ENCODE measurements at regions not wholly inside any gene's neighbourhood (a gene's known extent, or its start where the extent isn't known, plus 50 kb on each side); places are given as distances from the start of the nearest gene placed in this dataset.

DNA sequence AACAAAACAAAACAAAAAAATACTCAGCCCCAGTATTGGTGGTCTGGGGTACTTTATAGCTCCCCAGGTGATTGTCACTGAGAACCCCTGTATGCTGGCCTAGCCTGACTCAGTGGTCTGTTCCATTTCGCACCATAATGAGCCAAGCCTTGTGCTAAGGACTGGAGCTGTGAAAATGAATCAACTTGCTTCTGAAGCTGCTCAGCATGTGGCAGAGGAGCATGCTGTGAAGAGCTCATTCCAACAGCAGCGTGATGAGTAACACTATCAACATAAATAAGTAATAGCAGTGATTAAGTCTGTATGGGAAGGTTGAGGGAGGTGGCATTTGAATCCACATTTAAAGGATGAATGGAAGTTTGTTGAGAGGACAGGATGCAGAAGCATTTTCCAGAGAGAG is 67.2 kb upstream of the ATL2 start:
- Mint-ChIP-seq H3K4me1 (no peaks in the 10 kb centered on the region), H3K4me3 (no peak overlapping the region), H3K36me3 (no peaks in the 10 kb centered on the region), H3K9me3 (no peaks in the 10 kb centered on the region), H3K27me3 (peaks cover 2% of the 10 kb centered on the region), H3K27ac (no peak overlapping the region)

DNA sequence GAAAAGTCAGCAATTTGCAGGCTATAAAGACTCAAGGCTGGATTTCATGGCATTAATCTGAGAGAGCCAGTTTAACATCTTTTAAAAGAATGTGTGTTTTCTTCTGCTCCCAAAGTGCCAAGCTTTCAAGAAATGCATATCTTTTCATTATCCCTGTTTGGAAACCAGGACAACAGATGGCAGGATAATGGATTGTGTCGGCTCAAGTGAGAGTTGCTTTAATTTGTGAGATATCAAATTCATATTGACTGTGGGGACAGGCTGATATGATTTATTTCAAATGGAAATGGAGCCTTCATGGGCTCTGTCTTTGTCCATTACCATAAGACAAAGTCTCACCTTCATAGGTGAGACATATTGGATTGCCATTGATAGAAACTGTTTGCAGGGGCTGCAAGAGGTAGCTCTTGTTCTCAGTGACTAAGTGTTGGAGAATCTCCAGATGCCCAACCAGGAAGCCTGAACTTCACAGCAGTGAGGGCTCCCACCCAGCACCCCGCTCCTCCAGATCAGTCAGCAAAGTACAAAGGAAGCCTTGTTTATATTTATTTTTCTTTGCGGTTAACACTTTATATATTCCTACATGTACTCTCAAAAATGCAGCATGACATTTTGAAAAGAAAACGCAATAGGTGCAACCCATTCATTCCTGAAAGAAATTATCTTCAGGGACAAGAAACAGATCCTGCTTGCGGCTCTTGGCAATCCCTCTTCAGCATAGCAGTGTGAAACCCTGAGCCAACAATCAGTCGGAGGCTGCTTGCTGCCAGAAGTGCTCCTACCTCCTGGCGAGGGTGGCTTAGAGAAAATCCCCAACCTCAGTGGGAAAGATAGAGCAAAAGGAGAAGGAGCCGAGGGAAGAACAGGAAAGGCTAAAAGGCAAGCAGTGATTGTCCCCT is 65.8 kb upstream of the ATL2 start:
- Mint-ChIP-seq H3K36me3 (no peaks in the 10 kb centered on the region), H3K4me1 (no peaks in the 10 kb centered on the region), H3K27me3 (peaks cover 2% of the 10 kb centered on the region), H3K4me3 (no peak overlapping the region), H3K27ac (peak overlapping the region; percentile 43), H3K9me3 (no peaks in the 10 kb centered on the region)

DNA sequence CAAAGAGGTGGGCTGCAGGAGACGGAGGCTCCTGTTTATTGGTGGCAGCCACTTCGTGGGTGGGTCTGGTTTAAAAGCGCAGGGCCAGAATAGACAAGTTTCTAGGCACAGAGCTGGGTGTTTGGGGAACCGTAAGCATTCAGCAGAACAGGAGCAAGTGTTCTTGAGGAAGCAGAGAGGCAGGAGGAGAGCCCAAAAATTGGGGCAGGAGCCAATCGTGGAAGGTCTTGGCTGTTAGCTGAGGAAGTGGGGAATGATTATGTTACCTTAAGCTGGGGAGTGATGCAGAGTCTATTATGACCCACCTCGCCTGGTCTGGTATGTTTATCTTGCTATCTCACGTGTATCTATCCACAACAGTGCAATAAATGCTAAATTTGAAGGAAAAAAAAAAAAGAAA is 64.3 kb upstream of the ATL2 start:
- no peaks in the 10 kb centered on the region for H3K9me3 Mint-ChIP-seq
- H3K4me3 Mint-ChIP-seq = no peak overlapping the region
- no peak overlapping the region for H3K27ac Mint-ChIP-seq
- H3K27me3 Mint-ChIP-seq = peaks cover 2% of the 10 kb centered on the region
- H3K36me3 Mint-ChIP-seq = no peaks in the 10 kb centered on the region
- H3K4me1 Mint-ChIP-seq = no peaks in the 10 kb centered on the region

DNA sequence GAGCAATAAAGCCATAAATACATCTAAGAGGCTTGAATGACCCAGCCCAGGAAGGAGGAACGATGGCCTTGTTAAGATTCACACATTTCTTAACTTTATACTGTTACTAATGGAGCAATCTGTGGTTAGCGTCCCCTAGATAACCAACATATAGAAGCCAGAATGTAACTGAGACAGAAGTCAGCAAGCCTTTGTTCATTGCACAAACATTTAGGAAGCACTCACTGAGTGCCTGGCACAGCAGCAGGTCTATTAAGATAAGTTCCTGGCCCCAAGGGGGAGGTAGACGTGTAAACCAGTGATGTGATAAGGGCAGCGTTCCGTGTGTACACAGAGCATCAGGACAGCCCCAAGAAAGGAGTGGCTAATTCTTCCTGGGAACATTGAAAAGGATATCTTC is 63.6 kb upstream of the ATL2 start:
- H3K9me3 Mint-ChIP-seq = no peaks in the 10 kb centered on the region
- H3K36me3 Mint-ChIP-seq = no peaks in the 10 kb centered on the region

DNA sequence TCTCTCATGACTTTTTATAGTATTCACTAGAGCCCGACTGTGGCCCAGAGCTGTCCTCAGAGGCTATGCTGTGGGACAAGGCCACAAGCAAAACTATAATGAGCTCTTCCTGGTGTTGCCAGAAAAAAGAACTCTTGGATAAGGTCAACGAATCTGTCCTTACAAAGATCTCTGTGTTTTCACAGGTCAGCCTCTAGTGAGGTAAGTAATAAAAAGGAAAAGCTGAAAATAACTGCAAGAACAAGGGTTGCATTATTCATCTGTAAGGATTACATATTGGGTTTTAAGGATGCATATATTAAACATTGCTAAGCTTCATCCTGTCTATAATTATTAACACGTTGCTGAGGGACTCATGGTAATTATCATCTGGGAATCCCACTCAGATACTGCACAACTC is 62.8 kb upstream of the ATL2 start:
- Mint-ChIP-seq H3K27ac (no peak overlapping the region), H3K4me1 (no peaks in the 10 kb centered on the region), H3K9me3 (no peaks in the 10 kb centered on the region), H3K27me3 (peaks cover 2% of the 10 kb centered on the region), H3K4me3 (no peak overlapping the region), H3K36me3 (no peaks in the 10 kb centered on the region)

More for the DNA sequence above, 63.6 kb upstream of the ATL2 start:
- H3K4me1 Mint-ChIP-seq = no peaks in the 10 kb centered on the region
- H3K4me3 Mint-ChIP-seq = no peak overlapping the region
- H3K27ac Mint-ChIP-seq = no peak overlapping the region
- peaks cover 2% of the 10 kb centered on the region for H3K27me3 Mint-ChIP-seq

DNA sequence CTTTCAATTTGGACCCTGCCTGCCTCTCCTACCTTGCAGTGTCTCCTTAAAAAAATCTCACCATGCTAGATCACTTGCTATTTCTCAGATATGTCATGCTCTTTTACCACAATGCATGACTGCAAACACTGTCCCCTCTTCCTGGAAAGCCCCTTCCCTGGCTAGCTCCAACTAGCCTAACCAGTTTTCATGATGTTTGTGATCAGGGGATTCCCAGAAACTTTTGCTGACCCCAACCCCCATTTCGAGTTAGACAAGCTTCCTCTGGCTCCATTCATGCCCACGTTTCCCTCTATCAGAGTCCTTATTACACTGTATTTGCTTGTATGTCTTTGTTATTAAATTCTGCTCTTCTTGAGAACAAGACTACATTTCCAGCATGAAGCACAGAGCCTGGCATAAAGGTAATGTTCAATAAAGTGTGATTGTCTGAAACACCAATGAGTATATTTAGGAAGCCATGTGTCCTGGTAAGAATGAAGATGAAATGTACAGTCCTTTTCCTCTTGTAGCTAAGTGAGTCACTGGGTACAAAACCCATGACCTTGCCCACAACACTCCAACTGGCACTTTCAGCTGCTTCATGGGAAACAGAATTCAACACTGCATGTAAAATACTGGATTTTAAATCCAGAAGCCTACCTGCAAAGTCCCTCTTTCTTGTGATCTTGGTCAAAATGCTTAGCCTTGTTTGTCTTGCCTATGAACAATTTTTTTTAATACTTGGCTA is 62.0 kb upstream of the ATL2 start:
- Mint-ChIP-seq H3K4me1 (no peaks in the 10 kb centered on the region), H3K4me3 (no peak overlapping the region), H3K27me3 (peaks cover 2% of the 10 kb centered on the region), H3K36me3 (no peaks in the 10 kb centered on the region), H3K9me3 (no peaks in the 10 kb centered on the region), H3K27ac (no peak overlapping the region)

DNA sequence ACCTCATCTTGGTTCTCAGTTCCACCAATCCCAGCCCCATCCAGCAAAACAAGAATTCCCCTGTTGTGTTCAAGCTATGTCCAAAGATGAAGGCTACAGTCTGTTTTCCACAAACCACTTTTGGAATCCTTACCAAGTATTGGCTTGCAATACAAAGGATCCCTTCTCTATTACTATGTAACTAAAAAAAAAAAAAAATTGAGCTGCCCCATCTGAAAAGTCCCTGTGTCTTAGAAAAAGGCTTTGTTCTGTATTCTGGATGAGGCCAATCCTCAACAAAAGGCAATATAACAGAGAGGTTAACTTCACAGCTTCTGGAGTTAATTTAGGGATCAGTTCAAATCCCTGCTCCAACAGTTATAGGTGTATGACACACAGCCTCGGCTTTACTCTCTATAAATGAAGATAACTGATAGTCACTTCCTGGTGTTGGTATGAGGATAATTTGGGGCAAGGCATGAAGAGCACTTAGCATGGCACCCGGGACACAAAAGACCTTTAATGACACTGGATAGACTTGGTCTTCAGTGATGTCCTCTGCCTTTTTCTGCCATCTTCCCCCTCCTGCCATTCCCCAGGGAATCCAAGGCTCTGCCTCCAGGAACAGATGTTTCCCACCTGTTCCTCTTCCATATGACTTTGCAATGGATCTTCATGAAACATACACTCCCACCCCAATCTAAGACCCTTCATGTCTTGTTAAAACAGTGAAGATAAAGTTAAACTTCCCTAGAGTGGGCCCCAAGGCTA is 61.2 kb upstream of the ATL2 start:
- H3K4me3 Mint-ChIP-seq = no peak overlapping the region
- no peaks in the 10 kb centered on the region for H3K9me3 Mint-ChIP-seq
- peaks cover 2% of the 10 kb centered on the region for H3K27me3 Mint-ChIP-seq
- no peak overlapping the region for H3K27ac Mint-ChIP-seq
- H3K36me3 Mint-ChIP-seq = no peaks in the 10 kb centered on the region
- H3K4me1 Mint-ChIP-seq = no peaks in the 10 kb centered on the region

DNA sequence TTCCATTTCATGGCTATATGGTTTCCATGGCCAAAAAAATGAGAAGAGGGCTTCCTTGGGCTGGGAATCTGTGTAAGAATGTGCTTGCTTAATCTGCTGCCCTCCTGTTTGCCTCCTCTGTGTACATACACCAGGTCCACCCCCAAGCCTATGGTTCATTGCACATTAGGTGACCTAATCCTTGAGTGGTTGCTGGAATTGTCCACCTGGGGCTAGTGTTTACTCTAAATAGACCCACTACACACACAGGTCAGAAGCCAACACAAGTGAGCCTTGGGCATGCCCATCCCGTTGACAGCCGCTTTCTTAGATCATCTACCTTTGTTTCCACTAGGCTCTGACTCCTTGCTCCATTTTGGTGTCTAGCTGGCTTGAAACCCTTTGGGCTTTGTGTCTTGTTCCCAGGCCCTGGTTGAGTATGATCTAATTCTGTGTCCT is 59.2 kb upstream of the ATL2 start:
- Mint-ChIP-seq H3K27me3 (no peaks in the 10 kb centered on the region), H3K36me3 (no peaks in the 10 kb centered on the region), H3K27ac (no peak overlapping the region), H3K4me1 (no peaks in the 10 kb centered on the region), H3K4me3 (no peak overlapping the region), H3K9me3 (no peaks in the 10 kb centered on the region)

DNA sequence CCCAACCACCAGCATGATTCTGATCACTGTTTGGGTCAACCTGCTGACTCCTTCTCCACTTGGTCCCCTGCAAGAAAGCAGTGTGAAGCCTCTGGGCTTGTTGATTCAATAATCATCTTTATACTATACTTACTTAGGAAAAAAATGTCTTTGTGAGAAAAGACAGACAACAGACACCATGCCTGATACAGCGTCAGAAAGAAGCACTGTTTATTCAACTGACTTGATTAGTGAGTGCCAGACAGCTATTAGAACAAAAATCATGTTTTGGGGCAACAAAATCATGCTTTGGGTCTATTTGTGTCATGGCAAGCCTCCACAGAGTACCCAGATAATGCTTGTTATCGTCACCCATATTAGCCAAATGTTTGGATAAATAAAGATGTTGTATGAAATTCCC is 58.7 kb upstream of the ATL2 start:
- Mint-ChIP-seq H3K27me3 (no peaks in the 10 kb centered on the region), H3K4me1 (no peaks in the 10 kb centered on the region), H3K4me3 (no peak overlapping the region), H3K9me3 (no peaks in the 10 kb centered on the region), H3K36me3 (no peaks in the 10 kb centered on the region), H3K27ac (no peak overlapping the region)

DNA sequence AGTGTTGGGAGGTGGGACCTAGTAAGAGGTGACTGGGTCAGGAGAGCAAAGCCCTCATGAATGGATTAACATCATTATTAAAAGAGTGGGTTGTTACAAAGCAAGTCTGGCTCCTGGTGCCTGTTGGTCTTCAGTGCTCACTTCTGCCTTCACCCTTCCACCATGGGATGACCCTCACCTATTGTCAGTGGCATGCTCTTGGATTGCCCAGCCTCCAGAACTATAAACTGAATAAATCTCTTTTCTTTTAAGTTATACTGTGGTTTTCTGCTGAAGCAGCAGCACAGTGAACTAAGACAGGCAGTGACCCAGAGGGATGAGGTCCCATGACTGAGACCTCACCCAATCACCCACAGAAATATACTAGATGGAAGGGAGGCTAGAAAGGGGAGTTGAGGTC is 57.5 kb upstream of the ATL2 start:
- H3K27ac Mint-ChIP-seq = no peak overlapping the region
- H3K4me1 Mint-ChIP-seq = no peaks in the 10 kb centered on the region
- H3K4me3 Mint-ChIP-seq = no peak overlapping the region

DNA sequence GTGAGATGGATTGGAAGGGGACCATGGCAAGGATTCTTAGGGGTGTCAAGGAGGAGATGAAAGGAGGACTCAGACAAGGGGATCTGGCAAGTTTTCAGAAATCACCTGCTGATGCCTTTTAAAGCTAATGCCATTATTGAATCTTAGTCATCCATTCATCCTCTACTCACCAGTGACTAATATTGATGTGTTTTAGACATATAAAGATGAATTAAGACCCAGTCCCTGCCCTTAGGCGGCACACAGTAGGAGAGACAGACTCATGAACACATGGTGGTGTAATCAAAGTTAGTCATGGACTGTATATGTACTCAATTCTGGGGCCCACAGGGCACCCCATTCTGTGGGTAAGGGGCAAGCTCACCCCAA is 56.5 kb upstream of the ATL2 start:
- Mint-ChIP-seq H3K9me3 (no peaks in the 10 kb centered on the region), H3K4me3 (no peak overlapping the region), H3K4me1 (no peaks in the 10 kb centered on the region), H3K27ac (no peak overlapping the region), H3K36me3 (no peaks in the 10 kb centered on the region), H3K27me3 (no peaks in the 10 kb centered on the region)

More for the DNA sequence above, 57.5 kb upstream of the ATL2 start:
- Mint-ChIP-seq H3K36me3 (no peaks in the 10 kb centered on the region), H3K9me3 (no peaks in the 10 kb centered on the region), H3K27me3 (no peaks in the 10 kb centered on the region)

DNA sequence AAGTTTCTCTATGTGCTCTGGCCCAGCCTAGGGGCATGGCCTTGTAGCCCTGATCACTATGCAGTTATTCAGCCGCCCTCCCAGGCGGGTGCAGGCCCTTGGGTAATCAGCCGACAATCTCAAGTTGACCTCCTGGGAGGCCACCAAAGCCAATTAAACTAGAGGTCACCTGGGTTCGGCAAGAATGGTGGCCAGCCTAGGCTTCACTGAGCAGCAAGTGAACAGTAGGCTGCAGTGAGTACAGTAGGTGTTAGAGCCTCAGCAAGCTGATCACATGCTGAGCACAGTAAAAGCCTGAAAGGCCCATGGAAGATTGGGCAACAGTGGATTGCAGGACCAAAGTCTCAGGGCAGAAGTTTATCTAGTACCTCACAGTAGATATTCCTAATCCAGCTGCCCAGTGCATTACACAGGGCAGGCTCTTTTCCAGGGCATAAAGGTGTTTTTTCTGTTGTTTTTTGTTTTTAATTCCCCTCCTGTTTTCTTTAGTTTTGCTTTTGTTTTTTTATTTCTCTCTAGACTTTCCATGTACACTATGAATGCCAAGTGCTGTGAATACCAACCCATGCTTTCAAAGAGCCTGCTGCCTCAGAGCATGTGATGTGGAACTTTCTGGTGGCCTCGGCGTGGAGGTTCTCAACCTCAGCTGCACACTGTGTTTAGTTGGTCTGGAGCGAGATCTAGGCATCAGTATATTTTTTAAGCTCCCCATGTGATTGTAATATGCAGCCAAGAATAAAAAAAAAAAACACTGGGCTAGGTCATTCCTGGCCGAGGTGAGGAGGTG is 55.9 kb upstream of the ATL2 start:
- Mint-ChIP-seq H3K9me3 (no peaks in the 10 kb centered on the region), H3K4me3 (no peak overlapping the region), H3K27me3 (no peaks in the 10 kb centered on the region), H3K36me3 (no peaks in the 10 kb centered on the region), H3K4me1 (no peaks in the 10 kb centered on the region), H3K27ac (no peak overlapping the region)

DNA sequence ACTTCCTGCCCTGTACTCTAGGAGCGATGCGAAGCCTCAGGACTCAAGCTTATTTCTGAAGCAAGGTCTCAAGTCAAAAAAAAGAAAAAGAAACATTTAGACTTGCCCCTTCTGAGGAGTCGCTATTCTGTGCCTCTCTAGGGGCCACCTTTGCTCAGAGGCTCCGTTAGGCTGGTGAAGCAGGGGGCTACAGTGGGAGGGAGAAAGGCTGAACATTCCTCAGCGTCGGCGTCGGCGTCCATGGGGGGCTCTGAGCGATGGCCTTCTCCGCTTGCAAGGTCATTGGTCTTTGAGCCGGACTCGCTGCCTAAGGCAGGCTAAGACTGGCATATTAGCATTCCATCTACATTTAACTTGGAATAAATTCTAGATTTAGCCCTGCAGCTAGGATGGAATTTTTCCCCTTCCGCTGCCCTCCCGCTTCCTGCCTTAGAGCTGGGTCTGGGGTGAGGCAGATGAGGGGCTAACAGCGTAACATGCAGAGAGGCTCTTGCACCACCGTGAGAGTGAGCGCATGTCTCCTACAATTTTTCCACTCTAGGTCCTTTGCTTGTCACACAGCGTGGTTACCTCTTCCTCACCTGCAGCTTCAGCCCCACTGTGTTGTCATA is 53.6 kb upstream of the ATL2 start:
- no peaks in the 10 kb centered on the region for H3K4me1 Mint-ChIP-seq
- no peaks in the 10 kb centered on the region for H3K9me3 Mint-ChIP-seq
- H3K27ac Mint-ChIP-seq = no peak overlapping the region
- no peaks in the 10 kb centered on the region for H3K27me3 Mint-ChIP-seq
- H3K36me3 Mint-ChIP-seq = no peaks in the 10 kb centered on the region
- H3K4me3 Mint-ChIP-seq = no peak overlapping the region

DNA sequence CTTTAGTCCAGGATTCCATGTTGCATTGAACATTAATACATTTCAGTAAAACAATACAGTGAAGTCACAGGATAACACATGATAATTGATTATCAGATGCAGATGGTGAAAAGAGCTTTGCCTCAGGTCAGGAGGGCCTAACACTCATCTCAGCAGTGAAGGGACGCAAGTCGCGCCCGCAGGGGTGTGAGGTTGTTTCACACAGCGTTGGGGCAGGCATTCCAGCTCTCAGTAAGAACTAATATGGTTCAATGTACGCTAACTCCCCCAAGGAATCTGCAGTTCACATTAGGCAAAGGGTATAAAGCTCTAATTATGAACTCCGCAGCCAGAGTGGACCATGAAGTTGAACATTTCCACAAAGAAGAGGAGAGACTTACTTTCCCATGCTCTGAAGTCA is 53.1 kb upstream of the ATL2 start:
- H3K27ac Mint-ChIP-seq = no peak overlapping the region

DNA sequence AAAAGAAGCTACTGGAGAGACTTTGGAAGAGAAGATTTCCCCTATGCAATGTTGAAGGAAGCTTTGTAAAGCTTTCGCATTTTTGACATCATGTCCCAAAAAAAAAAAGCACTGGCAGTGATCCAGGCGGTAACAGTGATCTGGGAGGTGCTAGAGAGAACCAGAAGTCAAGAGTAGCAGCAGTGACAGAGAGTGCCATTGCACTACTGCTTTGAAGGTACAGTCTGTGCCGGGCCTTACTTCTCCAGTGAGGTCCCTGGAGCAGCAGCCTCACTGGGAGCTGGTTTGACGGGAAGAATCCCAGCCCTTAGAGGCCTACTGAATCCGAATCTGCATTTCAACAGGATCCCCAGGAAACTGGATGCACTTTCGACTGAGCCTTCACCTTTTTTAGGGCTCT is 50.9 kb upstream of the ATL2 start:
- no peak overlapping the region for H3K27ac Mint-ChIP-seq
- no peaks in the 10 kb centered on the region for H3K9me3 Mint-ChIP-seq
- H3K36me3 Mint-ChIP-seq = no peaks in the 10 kb centered on the region
- H3K27me3 Mint-ChIP-seq = no peaks in the 10 kb centered on the region
- no peak overlapping the region for H3K4me3 Mint-ChIP-seq
- H3K4me1 Mint-ChIP-seq = no peaks in the 10 kb centered on the region

More for the DNA sequence above, 53.1 kb upstream of the ATL2 start:
- Mint-ChIP-seq H3K4me1 (no peaks in the 10 kb centered on the region), H3K27me3 (no peaks in the 10 kb centered on the region), H3K9me3 (no peaks in the 10 kb centered on the region), H3K4me3 (no peak overlapping the region), H3K36me3 (no peaks in the 10 kb centered on the region)
